Lung (tissue), 11 donors: ENCODE measurements at regions not wholly inside any gene's neighbourhood (a gene's known extent, or its start where the extent isn't known, plus 50 kb on each side); places are given as distances from the start of the nearest gene placed in this dataset.

ENCODE experiments used
- ATAC-seq: fragments of 200-7000 bp; cut with Tn5 transposase; one replicate; pipeline ENCODE4 v1.9.1; 2020; ENCODE audit warnings: moderate number of reproducible peaks; ENCODE audit not compliant: insufficient read depth, low FRiP score
- DNase-seq, 3 donors: peaks; one replicate each; pipeline ENCODE4 v3.0.0-alpha.2; 2013 to 2017
- H3K27ac ChIP-seq, 2 donors: one replicate each; pipeline ENCODE4 v1.5.1; 2013; ENCODE audit warnings: mild to moderate bottlenecking in 2 of 2, moderate library complexity in 2 of 2, control low read depth in 1 of 2, inconsistent platforms in 1 of 2, low read depth in 1 of 2, low read length in 1 of 2
- H3K27me3 ChIP-seq, 3 donors: one replicate each; pipeline ENCODE4 v1.5.1; 2013; ENCODE audit warnings: low read length in 2 of 3; ENCODE audit not compliant: control insufficient read depth in 3 of 3, insufficient read depth in 3 of 3
- H3K36me3 ChIP-seq, 4 donors: one replicate each; pipeline ENCODE4 v1.5.1; 2013; ENCODE audit warnings: low read length in 4 of 4, mild to moderate bottlenecking in 1 of 4, moderate library complexity in 1 of 4; ENCODE audit not compliant: control insufficient read depth in 4 of 4, insufficient read depth in 4 of 4
- H3K4me1 ChIP-seq, 5 donors: one replicate each; pipeline ENCODE4 v1.5.1; 2013; ENCODE audit warnings: low read length in 5 of 5, mild to moderate bottlenecking in 2 of 5, moderate library complexity in 1 of 5; ENCODE audit not compliant: control insufficient read depth in 5 of 5, insufficient read depth in 5 of 5
- H3K4me3 ChIP-seq: one replicate; pipeline ENCODE4 v1.5.1; 2013; ENCODE audit warnings: mild to moderate bottlenecking, control low read depth, moderate library complexity
- H3K9ac ChIP-seq, 2 donors: one replicate each; pipeline ENCODE4 v1.5.1; 2013; ENCODE audit warnings: low read length in 2 of 2, control low read depth in 1 of 2; ENCODE audit not compliant: insufficient read depth in 1 of 2
- H3K9me3 ChIP-seq, 4 donors: one replicate each; pipeline ENCODE4 v1.5.1; 2013; ENCODE audit warnings: low read length in 3 of 4, mild to moderate bottlenecking in 1 of 4, moderate library complexity in 1 of 4; ENCODE audit not compliant: control insufficient read depth in 4 of 4, insufficient read depth in 3 of 4
- whole genome bisulfite sequencing, 2 donors: extraction: QIAGEN DNeasy Blood & Tissue Kit; methylation state at CpG; one replicate each; pipeline ENCODE4 v1.1.7; 2013; 5-methylcytosine and 5-hydroxymethylcytosine counted together
- TF ChIP-seq, protein P1 (sequence below): IDR thresholded peaks from 2 replicates; pipeline ENCODE4 v1.5.1; 2012; ENCODE audit warnings: mild to moderate bottlenecking; ENCODE audit errors: control extremely low read depth, extremely low read depth
- donor health status: control.
- donor health status: control.
- donor health status: Bipolar disorder and iron deficiency.
- donor health status: healthy.
- donor health status: DM: yes; HTN: yes; CAD: no.

DNA sequence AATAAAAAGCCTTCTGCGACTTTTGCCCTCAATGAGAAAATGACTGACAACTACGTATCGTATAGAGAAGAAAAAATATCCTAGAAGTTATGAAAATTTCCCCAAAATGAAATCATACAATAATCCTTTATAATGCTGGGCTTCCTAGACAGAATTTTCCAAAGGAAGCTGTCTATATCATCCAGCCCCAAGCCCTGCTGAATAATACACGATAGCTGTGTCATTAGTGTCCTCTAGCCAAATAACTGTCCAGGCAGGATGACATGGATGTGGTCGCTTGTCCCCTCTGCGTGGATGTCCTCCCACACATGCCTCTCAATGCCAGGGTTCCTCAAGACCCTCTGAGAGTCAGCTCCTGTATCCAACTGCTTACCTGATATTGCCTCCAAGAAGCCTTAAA is 61.7 kb upstream of the ECHDC3 start:
- Histone ChIP-seq H3K9ac (no peak overlapping the region), H3K4me3 (no peak overlapping the region), H3K27ac (no peak overlapping the region), H3K27me3 (no peaks in the 10 kb centered on the region), H3K36me3 (no peaks in the 10 kb centered on the region), H3K9me3 (no peaks in the 10 kb centered on the region), H3K4me1 (peaks cover 0 to 21% (median 13%) of the 10 kb centered on the region in 5 donors)
- TF ChIP-seq, protein P1, sequence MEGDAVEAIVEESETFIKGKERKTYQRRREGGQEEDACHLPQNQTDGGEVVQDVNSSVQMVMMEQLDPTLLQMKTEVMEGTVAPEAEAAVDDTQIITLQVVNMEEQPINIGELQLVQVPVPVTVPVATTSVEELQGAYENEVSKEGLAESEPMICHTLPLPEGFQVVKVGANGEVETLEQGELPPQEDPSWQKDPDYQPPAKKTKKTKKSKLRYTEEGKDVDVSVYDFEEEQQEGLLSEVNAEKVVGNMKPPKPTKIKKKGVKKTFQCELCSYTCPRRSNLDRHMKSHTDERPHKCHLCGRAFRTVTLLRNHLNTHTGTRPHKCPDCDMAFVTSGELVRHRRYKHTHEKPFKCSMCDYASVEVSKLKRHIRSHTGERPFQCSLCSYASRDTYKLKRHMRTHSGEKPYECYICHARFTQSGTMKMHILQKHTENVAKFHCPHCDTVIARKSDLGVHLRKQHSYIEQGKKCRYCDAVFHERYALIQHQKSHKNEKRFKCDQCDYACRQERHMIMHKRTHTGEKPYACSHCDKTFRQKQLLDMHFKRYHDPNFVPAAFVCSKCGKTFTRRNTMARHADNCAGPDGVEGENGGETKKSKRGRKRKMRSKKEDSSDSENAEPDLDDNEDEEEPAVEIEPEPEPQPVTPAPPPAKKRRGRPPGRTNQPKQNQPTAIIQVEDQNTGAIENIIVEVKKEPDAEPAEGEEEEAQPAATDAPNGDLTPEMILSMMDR = no peak
- ATAC-seq (no peak), DNase-seq (no peak)
- WGBS, 2 donors = 58 to 64% methylated on average over 6 of the region's 6 CpGs

DNA sequence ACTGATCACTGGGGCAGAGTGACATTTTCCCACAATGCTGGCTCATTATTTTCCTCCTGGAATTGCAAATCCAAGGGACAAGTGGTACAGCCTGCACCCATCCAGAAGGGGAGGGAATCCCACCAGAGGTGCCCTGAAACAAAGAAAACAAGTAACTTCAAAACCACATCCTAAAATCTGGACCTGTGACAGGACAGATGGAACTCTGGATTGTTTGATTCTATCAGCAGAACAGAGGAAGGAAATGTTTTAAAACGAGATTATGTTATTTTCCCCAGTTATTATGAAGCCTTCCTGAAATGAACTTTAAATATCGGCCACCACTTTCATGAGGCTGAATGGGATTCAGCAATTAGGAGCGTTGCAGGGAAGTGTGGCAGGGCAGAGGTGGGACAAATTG is 62.2 kb upstream of the ECHDC3 start:
- ATAC-seq (no peak), DNase-seq (no peak)
- Histone ChIP-seq H3K9me3 (no peaks in the 10 kb centered on the region), H3K9ac (no peak overlapping the region), H3K27me3 (no peaks in the 10 kb centered on the region), H3K4me3 (no peak overlapping the region), H3K4me1 (peaks cover 0 to 16% (median 12%) of the 10 kb centered on the region in 5 donors), H3K27ac (no peak overlapping the region), H3K36me3 (no peaks in the 10 kb centered on the region)
- WGBS, 2 donors = 22 to 38% methylated on average over 3 of the region's 3 CpGs
- TF ChIP-seq, protein P1 = no peak

DNA sequence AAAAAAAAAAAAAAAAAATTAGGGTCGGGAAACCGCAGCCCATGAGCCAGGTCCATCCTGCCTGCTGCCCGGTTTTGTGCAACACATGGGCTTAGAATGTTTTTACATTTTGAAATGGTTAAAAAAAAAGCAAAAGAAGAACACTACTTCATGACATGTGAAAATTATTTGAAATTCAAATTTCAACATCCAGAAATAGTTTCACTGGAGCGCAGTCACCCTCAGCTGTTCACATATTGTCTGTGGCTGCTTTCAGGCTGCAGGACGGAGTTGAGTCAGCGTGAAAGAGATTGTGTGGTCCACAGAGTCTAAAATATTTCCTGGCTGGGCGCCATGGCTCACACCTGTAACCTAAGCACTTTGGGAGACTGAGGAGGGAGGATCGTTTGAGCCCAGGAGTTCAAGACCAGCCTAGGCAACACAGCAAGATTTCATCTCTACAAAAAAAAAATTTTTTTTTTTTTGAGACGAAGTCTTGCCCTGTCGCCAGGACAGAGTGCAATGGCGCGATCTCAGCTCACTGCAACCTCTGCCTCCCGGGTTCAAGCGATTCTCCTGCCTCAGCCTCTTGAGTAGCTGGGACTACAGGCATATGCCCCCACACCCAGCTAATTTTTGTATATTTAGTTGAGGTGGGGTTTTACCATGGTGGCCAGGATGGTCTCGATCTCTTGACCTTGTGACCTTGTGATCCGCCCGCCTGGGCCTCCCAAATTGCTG is 63.9 kb upstream of the ECHDC3 start:
- Histone ChIP-seq H3K9ac (no peak overlapping the region), H3K9me3 (no peaks in the 10 kb centered on the region), H3K27ac (no peak overlapping the region), H3K36me3 (no peaks in the 10 kb centered on the region), H3K27me3 (no peaks in the 10 kb centered on the region), H3K4me1 (peaks cover 0 to 12% (median 8%) of the 10 kb centered on the region in 5 donors), H3K4me3 (no peak overlapping the region)
- ATAC-seq = no peak
- no peak for DNase-seq
- TF ChIP-seq, protein P1 = no peak
- WGBS, 2 donors = 71 to 82% methylated on average over 17 of the region's 17 CpGs

DNA sequence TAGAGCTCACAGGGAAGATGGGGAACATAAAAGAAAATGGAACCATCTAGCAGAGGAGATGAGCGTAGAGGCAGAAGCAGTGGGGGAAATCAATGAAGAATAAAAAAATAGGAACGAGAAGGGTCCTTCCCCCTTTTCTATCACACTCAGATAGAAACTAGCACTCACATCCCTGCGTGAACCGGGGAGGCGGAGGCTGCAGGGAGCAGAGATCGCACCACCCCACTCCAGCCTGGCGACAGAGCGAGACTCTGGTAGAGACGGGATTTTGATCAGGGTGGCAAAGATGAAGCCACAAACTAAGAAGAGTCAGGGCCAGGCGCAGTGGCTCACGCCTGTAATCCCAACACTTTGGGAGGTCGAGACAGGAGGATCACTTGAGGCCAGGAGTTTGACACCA is 64.7 kb upstream of the ECHDC3 start:
- WGBS, 2 donors = 88 to 93% methylated on average over 12 of the region's 12 CpGs
- DNase-seq = no peak
- Histone ChIP-seq H3K9ac (no peak overlapping the region), H3K4me3 (no peak overlapping the region), H3K27me3 (no peaks in the 10 kb centered on the region), H3K9me3 (no peaks in the 10 kb centered on the region), H3K36me3 (no peaks in the 10 kb centered on the region), H3K27ac (no peak overlapping the region), H3K4me1 (peaks cover 0 to 7% (median under 1%) of the 10 kb centered on the region in 5 donors)
- TF ChIP-seq, protein P1 = no peak
- ATAC-seq = no peak
